GM12891 (cell line): ENCODE measurements at regions not wholly inside any gene's neighbourhood (a gene's known extent, or its start where the extent isn't known, plus 50 kb on each side); places are given as distances from the start of the nearest gene placed in this dataset.
"Not testable (repeated sequence)": the region's sequence is repeated elsewhere in the genome, so short reads cannot be mapped to it uniquely, and the experiment has no call there.

ENCODE experiments used
- DNase-seq: peaks from one replicate; pipeline ENCODE4 v3.0.0; 2011; ENCODE audit warnings: low spot score; ENCODE audit not compliant: insufficient read length
- FAIRE-seq: peaks from 2 replicates; lab custom pipeline; 2011; peaks lifted over from hg19 to GRCh38; lab: Jason Lieb, UNC
- PAX5 ChIP-seq: IDR thresholded peaks from 2 replicates; pipeline ENCODE4 v1.6.1; 2011; ENCODE audit warnings: low read length, moderate library complexity, mild to moderate bottlenecking; ENCODE audit not compliant: insufficient read depth, severe bottlenecking
- POLR2A ChIP-seq: IDR thresholded peaks from 2 replicates; pipeline ENCODE4 v1.6.1; 2011; ENCODE audit warnings: low read depth, low read length, control low read depth
- POLR2AphosphoS5 ChIP-seq: IDR thresholded peaks from 2 replicates; pipeline ENCODE4 v1.6.1; 2011; ENCODE audit warnings: low read depth, low read length, control low read depth
- POU2F2 ChIP-seq: IDR thresholded peaks from 2 replicates; pipeline ENCODE4 v1.6.1; 2011; ENCODE audit warnings: low read depth, mild to moderate bottlenecking, control low read depth, low read length, moderate library complexity
- SPI1 ChIP-seq: IDR thresholded peaks from 2 replicates; pipeline ENCODE4 v1.6.1; 2011; ENCODE audit warnings: low read depth, low read length, control low read depth
- TAF1 ChIP-seq: IDR thresholded peaks from 2 replicates; pipeline ENCODE4 v1.6.1; 2011; ENCODE audit warnings: low read depth, low read length, control low read depth

DNA sequence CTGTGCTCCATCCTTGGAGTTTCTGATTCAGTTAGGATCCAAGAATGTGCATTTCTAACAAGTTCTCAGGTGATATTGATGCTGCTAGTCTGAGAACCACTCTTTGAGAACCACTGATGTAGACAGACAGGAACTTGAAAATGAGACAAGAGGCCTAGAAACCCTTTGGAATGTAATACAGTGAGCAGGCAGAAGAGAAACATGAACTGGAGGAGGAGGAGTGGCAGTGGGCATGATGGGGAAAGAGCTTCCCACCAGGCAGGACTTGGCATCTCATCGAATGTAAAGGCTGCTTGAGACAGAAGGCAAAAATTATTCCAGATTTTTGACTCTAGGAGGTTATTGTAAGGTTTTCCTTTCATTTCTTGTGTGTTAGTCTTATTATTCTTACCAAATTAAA lies 295.8 kb upstream of the SGCD start:
- DNase-seq, result no peak
- TF ChIP-seq POLR2AphosphoS5 (no peak), POLR2A (no peak), POU2F2 (no peak), PAX5 (no peak), TAF1 (no peak), SPI1 (no peak)
- no peak for FAIRE-seq

DNA sequence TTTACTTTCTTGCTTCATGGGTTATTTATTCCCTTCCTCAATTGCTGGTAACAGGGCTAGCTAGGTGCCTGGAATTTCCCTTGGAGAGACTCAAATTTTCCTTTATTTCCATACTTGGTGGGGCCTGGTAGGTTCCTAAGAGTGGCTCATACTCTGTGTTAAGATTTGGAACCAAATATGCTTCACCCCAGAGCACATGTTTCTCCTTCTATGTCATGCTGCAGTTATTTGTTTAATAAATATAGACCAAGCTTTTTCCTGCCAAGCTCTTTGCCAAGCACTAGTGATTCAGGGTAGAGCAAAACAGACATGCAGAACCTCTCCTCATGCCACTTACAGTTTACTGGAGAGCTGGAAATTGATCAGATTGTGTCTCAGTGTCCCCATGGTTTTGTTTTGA lies 290.3 kb upstream of the SGCD start:
- DNase-seq (no peak), FAIRE-seq (no peak)
- TF ChIP-seq POLR2A (no peak), POLR2AphosphoS5 (no peak), PAX5 (no peak), SPI1 (no peak), TAF1 (no peak), POU2F2 (no peak)

DNA sequence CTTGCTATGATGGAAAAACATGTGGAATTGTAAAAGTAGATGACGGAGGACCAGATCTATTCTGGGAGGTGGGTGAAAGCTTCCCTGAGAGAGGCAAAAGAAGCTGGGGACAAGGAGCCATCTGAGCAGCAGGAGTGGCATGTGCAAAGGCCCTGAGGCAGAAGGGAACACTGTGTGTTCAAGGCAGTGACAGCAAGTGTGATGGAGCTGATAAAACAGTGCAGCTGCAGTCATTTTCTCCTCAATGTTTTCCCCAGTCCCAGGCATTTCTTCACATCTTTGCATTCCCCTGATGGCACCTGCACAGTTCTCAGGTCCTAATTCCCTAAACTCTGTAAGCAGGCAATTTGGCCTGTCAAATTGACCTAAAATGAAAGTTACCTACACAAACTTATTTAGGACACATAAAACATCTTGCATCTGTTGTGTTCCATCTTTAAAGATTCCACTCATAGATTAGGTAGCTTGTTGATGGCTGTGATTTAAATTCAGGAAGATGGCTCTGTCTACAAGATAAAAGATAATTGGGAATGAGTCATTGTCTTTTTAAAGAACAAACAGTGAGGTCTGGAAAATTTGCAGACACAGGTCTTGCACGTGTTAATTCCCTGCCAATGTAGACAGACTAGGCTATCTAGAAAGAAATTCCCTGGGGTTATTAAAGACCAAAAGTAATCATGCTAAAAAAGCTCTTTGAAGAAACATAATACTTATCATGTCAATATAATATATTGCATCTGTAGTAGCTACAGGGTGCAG lies 289.6 kb upstream of the SGCD start:
- no peak for TF ChIP-seq POLR2AphosphoS5
- TF ChIP-seq POU2F2, result no peak
- no peak for TF ChIP-seq SPI1
- no peak for TF ChIP-seq POLR2A
- no peak for TF ChIP-seq PAX5
- no peak for TF ChIP-seq TAF1
- DNase-seq (no peak), FAIRE-seq (no peak)

DNA sequence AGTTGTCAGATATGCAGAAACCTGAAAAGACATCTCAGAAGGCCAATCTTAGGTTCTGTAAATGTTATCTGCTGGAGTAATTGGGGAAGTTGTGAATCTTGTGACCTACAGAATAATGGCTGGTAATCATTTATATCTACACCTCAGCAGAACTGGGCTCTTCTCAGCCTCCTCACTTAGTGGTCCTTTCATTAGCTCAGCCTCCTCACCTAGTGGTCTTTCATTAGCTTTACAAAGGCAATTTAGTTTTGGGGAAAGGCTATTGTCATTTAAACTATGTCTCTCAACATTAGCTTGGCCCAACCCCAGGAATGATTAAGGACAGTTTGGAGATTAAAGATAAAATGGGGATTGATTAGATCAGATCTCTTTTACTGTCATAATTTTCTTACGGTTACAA lies 284.2 kb upstream of the SGCD start:
- no peak for DNase-seq
- no peak for FAIRE-seq
- no peak for TF ChIP-seq TAF1

DNA sequence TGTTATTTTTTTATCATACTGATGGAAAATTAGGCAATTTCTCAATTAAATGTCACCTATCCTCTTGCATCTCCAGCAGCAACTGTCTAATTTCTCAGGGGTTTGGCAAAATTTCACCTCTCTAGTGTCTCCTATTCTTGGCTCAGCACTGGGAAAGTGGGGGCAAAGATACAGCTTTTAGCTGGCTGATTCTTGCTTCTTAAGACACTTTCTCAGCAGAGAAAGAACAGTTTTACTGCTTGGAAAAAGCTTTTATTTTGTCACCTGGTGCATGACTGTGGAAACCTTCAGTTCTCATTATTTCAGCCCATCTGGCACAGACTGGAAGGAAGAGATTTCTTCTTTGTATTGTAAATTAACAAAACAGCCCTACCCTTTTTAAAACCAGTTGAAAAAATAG lies 283.6 kb upstream of the SGCD start:
- no peak for DNase-seq
- no peak for FAIRE-seq
- no peak for TF ChIP-seq SPI1
- TF ChIP-seq POLR2AphosphoS5, result no peak
- no peak for TF ChIP-seq POU2F2
- TF ChIP-seq POLR2A, result no peak
- TF ChIP-seq PAX5, result no peak
- no peak for TF ChIP-seq TAF1

DNA sequence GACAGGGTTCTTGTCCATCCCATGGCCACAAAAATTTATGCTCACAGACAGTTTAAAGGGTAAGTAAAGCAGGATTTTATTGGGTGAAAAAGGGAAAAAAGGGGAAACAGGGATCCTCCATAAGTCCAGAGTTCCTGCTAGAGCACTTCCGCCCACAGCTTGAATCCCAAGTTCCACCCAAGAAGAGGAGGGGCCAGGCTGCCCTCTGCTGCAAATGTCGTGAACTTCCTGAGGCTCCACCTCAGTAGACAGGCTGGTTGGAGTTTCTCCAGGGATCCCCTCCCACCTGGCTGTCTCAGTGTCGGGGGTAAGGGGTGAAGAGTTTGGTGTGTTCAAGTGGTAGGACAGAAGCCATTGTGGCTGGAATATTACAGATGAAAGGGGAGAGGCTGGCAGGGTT lies 275.0 kb upstream of the SGCD start:
- FAIRE-seq (no peak), DNase-seq (no peak)
- TF ChIP-seq POLR2AphosphoS5 (no peak), PAX5 (no peak), POLR2A (no peak), SPI1 (no peak), POU2F2 (no peak), TAF1 (no peak)

DNA sequence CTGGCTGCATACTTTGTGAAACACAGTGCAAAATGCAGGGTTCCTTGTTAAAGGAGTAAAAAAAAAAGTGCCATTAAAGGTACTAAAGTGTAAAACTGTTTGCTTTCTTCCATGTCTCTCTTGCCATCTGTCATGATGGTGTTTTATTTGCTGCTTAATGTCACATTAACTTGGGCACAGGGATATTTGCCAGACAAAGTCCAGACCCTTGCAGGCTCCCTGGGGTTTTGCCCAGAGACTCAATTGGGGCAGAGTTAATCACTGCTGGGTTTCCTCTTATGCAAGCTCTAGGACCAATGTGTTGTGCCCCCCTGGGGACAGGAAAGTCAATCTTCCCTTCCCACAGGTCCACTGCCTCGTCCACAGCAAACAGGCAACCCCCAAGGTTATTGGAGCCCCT lies 274.3 kb upstream of the SGCD start:
- DNase-seq (no peak), FAIRE-seq (no peak)
- TF ChIP-seq SPI1 (no peak), POLR2AphosphoS5 (no peak), TAF1 (no peak), PAX5 (no peak)

DNA sequence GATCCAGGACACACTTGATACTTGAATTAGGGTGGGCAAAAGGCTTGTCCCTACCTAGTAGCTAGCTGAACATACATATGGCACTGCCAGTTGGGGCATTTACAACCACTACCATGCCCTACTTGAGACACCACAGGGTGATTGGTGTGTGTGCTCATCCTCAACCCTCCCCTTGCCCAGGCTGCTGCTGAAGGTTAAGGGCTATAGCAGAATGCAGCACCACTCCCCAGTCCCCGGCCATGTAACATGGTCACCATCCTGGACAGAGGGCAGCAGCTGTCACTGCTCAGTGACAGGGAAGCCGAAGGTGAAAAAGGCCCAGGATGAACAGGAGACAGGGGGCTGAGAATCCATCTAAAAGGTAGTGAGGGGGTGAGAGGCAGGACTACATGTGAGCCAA lies 273.9 kb upstream of the SGCD start:
- no peak for FAIRE-seq
- DNase-seq, result no peak
- TF ChIP-seq POLR2A (no peak), POU2F2 (no peak), SPI1 (no peak), PAX5 (no peak), POLR2AphosphoS5 (no peak), TAF1 (no peak)

DNA sequence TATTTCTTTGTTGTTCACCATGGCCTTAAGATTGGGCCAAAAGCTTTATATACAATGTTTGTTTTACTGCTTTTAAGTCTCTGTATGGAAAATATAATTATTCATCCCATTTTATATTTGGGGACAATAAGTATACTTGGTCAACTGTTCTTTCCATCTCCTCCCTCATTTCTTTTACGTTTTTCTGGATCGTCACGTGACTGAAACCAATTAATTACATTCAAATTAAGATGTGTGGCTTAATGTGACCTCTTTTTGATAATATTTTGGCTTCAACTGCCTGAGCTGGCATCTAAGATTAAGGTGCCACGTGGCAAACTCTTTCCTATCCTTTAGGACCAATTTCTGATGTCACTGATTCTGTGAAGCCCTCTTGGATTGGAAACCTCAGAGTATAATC lies 250.1 kb upstream of the SGCD start:
- FAIRE-seq (no peak), DNase-seq (no peak)
- TF ChIP-seq POLR2AphosphoS5 (no peak), POLR2A (no peak), SPI1 (no peak), TAF1 (no peak), PAX5 (no peak), POU2F2 (no peak)

DNA sequence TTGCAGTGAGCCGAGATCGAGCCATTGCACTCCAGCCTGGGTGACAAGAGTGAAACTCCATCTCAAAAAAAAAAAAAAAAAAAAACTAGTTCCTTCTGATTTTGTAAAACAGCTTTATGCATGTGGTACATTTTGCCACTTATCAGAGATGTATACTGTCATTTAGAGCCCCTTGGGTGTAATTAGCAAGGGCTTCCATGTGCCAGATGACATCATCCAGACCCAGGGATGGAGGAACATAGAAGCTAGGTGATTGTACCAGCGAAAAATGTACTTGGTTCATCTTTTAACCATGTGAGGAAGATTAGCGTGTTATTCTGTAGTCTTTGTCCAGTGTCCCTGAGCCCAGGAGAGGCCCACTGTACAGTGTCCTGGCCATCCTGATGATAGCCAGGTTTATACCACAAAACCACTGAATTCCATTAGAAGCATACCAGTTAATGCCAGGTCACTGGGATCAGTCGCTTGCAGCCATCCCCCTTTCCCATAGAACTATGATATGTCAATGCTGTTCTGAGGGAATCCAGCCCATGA lies 239.3 kb upstream of the SGCD start:
- DNase-seq, result no peak
- TF ChIP-seq PAX5, result no peak
- TF ChIP-seq POLR2A, result no peak
- TF ChIP-seq POLR2AphosphoS5, result no peak
- TF ChIP-seq POU2F2, result no peak
- no peak for TF ChIP-seq TAF1
- no peak for TF ChIP-seq SPI1
- FAIRE-seq, result no peak

DNA sequence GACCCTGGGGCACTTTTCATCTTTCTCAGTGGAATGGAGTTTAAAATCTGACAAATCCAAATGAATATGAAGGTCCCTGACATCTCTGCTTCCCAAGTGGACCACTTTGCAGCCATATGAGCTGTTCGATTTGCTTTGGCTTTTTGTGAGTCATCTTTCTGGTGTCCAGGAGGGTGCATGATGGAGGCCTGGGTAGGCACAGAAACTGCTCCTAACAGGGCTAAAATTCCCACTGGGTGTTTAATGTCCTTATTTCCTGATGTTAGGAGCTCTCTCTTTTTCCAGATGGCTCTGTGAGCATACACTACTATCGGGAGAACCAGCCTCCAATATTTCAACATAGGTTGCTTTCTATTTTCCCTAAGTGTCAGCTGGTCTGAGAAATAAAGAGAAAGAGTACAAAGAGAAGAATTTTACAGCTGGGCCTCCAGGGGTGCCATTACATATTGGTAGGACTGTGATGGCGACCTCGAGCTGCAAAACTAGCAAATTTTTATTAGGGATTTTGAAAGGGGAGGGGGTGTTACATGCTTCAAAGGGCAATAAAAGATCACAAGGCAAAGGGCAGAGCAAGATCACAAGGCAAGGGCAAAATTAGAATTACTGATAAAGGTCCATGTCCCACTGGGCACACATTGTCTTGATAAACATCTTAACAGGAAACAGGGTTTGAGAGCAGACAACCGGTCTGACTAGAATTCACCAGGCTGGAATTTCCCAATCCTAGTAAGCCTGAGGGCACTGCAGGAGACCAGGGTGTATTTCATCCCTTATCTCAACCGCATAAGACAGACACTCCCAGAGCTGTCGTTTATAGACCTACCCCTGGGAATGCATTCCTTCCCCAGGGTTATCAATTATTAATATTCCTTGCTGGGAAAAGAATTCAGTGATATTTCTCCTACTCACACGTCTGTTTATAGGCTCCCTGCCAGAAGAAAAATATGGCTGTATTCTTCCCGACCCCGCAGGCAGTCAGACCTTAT lies 236.7 kb upstream of the SGCD start:
- not testable (repeated sequence) for DNase-seq, FAIRE-seq
